Neural cell (in vitro differentiated cells): ENCODE measurements at regions not wholly inside any gene's neighbourhood (a gene's known extent, or its start where the extent isn't known, plus 50 kb on each side); places are given as distances from the start of the nearest gene placed in this dataset.

Source experiments
- H2AFZ ChIP-seq: fragments of 200-600, 300-800 bp; sonication (generic), shearing (Covaris generic); 2 replicates; pipeline ENCODE4 v1.6.0; 2014; ENCODE audit warnings: low read depth, mild to moderate bottlenecking, antibody characterized with exemption, low read length, moderate library complexity
- H3F3A ChIP-seq: fragments of 200-600 bp; shearing (Covaris generic); 2 replicates; pipeline ENCODE4 v1.6.1; 2016; ENCODE audit warnings: mild to moderate bottlenecking, moderate library complexity, mixed read lengths, antibody characterized with exemption, low read length; ENCODE audit not compliant: insufficient read depth, poor library complexity, severe bottlenecking
- H3K27ac ChIP-seq: fragments of 200-600, 300-800 bp; sonication (generic), shearing (Covaris generic); 2 replicates; pipeline ENCODE4 v1.5.1; 2014; ENCODE audit warnings: mild to moderate bottlenecking, low read length, moderate library complexity
- H3K27me3 ChIP-seq: fragments of 300-800, 200-600 bp; sonication (generic), shearing (Covaris generic); 2 replicates; pipeline ENCODE4 v1.6.0; 2014; ENCODE audit warnings: mild to moderate bottlenecking, low read depth, low read length, moderate library complexity; ENCODE audit not compliant: insufficient read depth
- H3K36me3 ChIP-seq: fragments of 300-800, 200-600 bp; sonication (generic), shearing (Covaris generic); 2 replicates; pipeline ENCODE4 v1.5.1; 2014; ENCODE audit warnings: mild to moderate bottlenecking, antibody characterized with exemption, low read length, moderate library complexity; ENCODE audit not compliant: insufficient read depth
- H3K4me2 ChIP-seq: fragments of 300-800, 200-600 bp; sonication (generic), shearing (Covaris generic); 2 replicates; pipeline ENCODE4 v1.6.0; 2014; ENCODE audit warnings: mild to moderate bottlenecking, low read length
- H3K4me3 ChIP-seq: fragments of 300-800, 200-600 bp; sonication (generic), shearing (Covaris generic); 2 replicates; pipeline ENCODE4 v1.5.1; 2014; ENCODE audit warnings: mild to moderate bottlenecking, low read length, moderate library complexity
- H3K79me2 ChIP-seq: fragments of 200-600 bp; shearing (Covaris generic); replicated peaks from 2 replicates; pipeline ENCODE4 v1.6.0; 2014; ENCODE audit warnings: mild to moderate bottlenecking, low read length, moderate library complexity; ENCODE audit not compliant: insufficient read depth
- H3K9ac ChIP-seq: fragments of 300-800, 200-600 bp; sonication (generic), shearing (Covaris generic); 2 replicates; pipeline ENCODE4 v1.6.1; 2016; ENCODE audit warnings: mild to moderate bottlenecking, low read length, mixed read lengths
- H3K9me2 ChIP-seq: fragments of 200-600 bp; shearing (Covaris generic); 2 replicates; pipeline ENCODE4 v1.6.1; 2016; ENCODE audit warnings: mild to moderate bottlenecking, low read length, mixed read lengths; ENCODE audit not compliant: insufficient read depth
- H3K9me3 ChIP-seq: fragments of 200-600, 300-800 bp; sonication (generic), shearing (Covaris generic); 2 replicates; pipeline ENCODE4 v1.6.1; 2016; ENCODE audit warnings: mild to moderate bottlenecking, mixed run types, low read length, moderate library complexity, mixed read lengths
- H4K20me1 ChIP-seq: fragments of 200-600 bp; shearing (Covaris generic); 2 replicates; pipeline ENCODE4 v1.6.1; 2016; ENCODE audit warnings: mild to moderate bottlenecking, mixed run types; ENCODE audit not compliant: insufficient read depth
- CTCF ChIP-seq: fragments of 450-650 bp; IDR thresholded peaks from 2 replicates; pipeline ENCODE4 v1.5.1; 2014; ENCODE audit warnings: antibody characterized with exemption, mild to moderate bottlenecking, moderate library complexity; ENCODE audit not compliant: poor library complexity, severe bottlenecking
- EP300 ChIP-seq: fragments of 450-650 bp; conservative IDR thresholded peaks from 2 replicates; pipeline ENCODE4 v1.6.1; 2014; ENCODE audit warnings: antibody characterized with exemption, mild to moderate bottlenecking, moderate library complexity; ENCODE audit not compliant: poor library complexity, severe bottlenecking
- EZH2 ChIP-seq: fragments of 200-600, 300-800 bp; shearing (Covaris generic), sonication (generic); IDR thresholded peaks from 2 replicates; pipeline ENCODE4 v1.6.1; 2014; ENCODE audit warnings: antibody characterized with exemption, low read length, borderline replicate concordance, mild to moderate bottlenecking; ENCODE audit not compliant: insufficient read depth, poor library complexity, severe bottlenecking
- MXI1 ChIP-seq: fragments of 450-650 bp; conservative IDR thresholded peaks from 2 replicates; pipeline ENCODE4 v1.6.1; 2014; ENCODE audit warnings: antibody characterized with exemption, mild to moderate bottlenecking; ENCODE audit not compliant: poor library complexity, severe bottlenecking
- POLR2AphosphoS5 ChIP-seq: IDR thresholded peaks from 2 replicates; pipeline ENCODE4 v1.6.1; 2012
- RAD21 ChIP-seq: fragments of 450-650 bp; conservative IDR thresholded peaks from 2 replicates; pipeline ENCODE4 v1.6.1; 2014; ENCODE audit warnings: antibody characterized with exemption, mild to moderate bottlenecking, moderate library complexity
- REST ChIP-seq: IDR thresholded peaks from 2 replicates; pipeline ENCODE4 v1.6.1; 2012; ENCODE audit warnings: borderline replicate concordance
- SMC3 ChIP-seq: fragments of 450-650 bp; conservative IDR thresholded peaks from 2 replicates; pipeline ENCODE4 v1.6.1; 2014; ENCODE audit warnings: antibody characterized with exemption, mild to moderate bottlenecking, moderate library complexity; ENCODE audit not compliant: poor library complexity
- TAF1 ChIP-seq: IDR thresholded peaks from 2 replicates; pipeline ENCODE4 v1.6.1; 2012; ENCODE audit warnings: low read depth

GRCh38 chr11:26228778-26229177 is 103.2 kb upstream of the ANO3 start:
- H3K4me3 ChIP-seq: no peak overlapping the region
- no peaks in the 10 kb centered on the region for H3K9me2 ChIP-seq
- no peak overlapping the region for H3K9ac ChIP-seq
- no peak overlapping the region for H3K4me2 ChIP-seq
- no peaks in the 10 kb centered on the region for H3K27me3 ChIP-seq
- H3K36me3 ChIP-seq: no peaks in the 10 kb centered on the region
- H4K20me1 ChIP-seq: no peaks in the 10 kb centered on the region
- H3F3A ChIP-seq: no peaks in the 10 kb centered on the region
- TF ChIP-seq POLR2AphosphoS5 (no peak), REST (no peak), SMC3 (no peak), CTCF (no peak), RAD21 (no peak), EP300 (no peak), EZH2 (no peak), TAF1 (no peak), MXI1 (no peak)
- no peaks in the 10 kb centered on the region for H3K79me2 ChIP-seq
- H3K27ac ChIP-seq: no peak overlapping the region
- H3K9me3 ChIP-seq: no peaks in the 10 kb centered on the region
- no peak overlapping the region for H2AFZ ChIP-seq

- H3K36me3 ChIP-seq: no peaks in the 10 kb centered on the region
Observed at GRCh38 chr11:26229257-26229656, 102.7 kb upstream of the ANO3 start.

More at GRCh38 chr11:26229257-26229656, 102.7 kb upstream of the ANO3 start:
- Histone ChIP-seq H3K4me2 (no peak overlapping the region), H3K27me3 (no peaks in the 10 kb centered on the region), H3K27ac (no peak overlapping the region), H3K9me3 (no peaks in the 10 kb centered on the region), H3K79me2 (no peaks in the 10 kb centered on the region), H3K4me3 (no peak overlapping the region), H4K20me1 (no peaks in the 10 kb centered on the region), H2AFZ (no peak overlapping the region), H3K9me2 (no peaks in the 10 kb centered on the region), H3F3A (no peaks in the 10 kb centered on the region), H3K9ac (no peak overlapping the region)
- TF ChIP-seq CTCF: no peak
- TF ChIP-seq RAD21: no peak
- TF ChIP-seq EP300: no peak
- TF ChIP-seq SMC3: no peak
- no peak for TF ChIP-seq EZH2
- no peak for TF ChIP-seq MXI1
- TF ChIP-seq POLR2AphosphoS5: no peak
- no peak for TF ChIP-seq TAF1
- no peak for TF ChIP-seq REST
